ENCODE measurements at regions not wholly inside any gene's neighbourhood (a gene's known extent, or its start where the extent isn't known, plus 50 kb on each side); places are given as distances from the start of the nearest gene placed in this dataset.
"Not testable (repeated sequence)": the region's sequence is repeated elsewhere in the genome, so short reads cannot be mapped to it uniquely, and the experiment has no call there.

DNA sequence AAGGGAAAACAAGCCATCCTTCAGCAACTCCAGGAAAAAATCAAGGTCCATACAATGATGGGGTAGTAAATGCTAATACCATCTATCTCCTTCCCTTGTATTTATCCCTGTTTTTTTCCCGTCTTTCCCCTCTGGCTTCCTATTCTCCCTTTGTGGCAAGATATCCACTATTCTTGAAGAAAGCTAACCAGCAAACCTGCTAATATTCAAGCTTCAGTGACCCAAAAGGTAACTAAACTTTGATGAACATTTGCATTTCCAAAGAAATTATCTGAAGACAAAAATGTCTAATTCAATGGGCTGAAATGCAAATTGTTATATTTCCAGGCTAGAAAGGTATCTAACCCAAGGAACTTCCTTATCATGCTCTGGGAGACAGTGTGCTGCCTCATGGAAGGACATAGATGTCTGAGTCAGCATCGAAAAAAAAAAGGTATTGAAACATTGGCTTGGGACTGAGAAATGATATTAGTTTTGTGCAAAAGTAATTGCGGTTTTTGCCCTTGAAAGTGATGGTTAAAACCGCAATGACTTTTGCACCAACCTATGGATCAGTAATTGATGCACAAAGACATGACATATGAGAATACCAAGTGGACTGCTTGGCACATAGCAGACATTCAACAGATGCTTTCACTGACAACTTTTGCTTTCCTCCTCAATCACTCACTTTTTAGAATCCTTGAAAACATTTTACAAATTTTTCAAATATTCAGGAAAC is 63.7 kb upstream of the HNMT start:
- Mint-ChIP-seq H3K9me3 (no peaks in the 10 kb centered on the region), H3K36me3 (no peaks in the 10 kb centered on the region), H3K27ac (no peak overlapping the region)
- DNase-seq (ENCODE audit: low spot score in 2 of 2) (no peak), ATAC-seq (no peak)

GRCh38 chr2:137910641-137911040 is 53.6 kb upstream of the HNMT start:
- Mint-ChIP-seq H3K9me3 (no peaks in the 10 kb centered on the region), H3K36me3 (no peaks in the 10 kb centered on the region), H3K27ac (no peak overlapping the region)
- ATAC-seq (no peak), DNase-seq (ENCODE audit: low spot score in 2 of 2) (no peak)

- H3K9me3 Mint-ChIP-seq, result no peaks in the 10 kb centered on the region
- no peaks in the 10 kb centered on the region for H3K36me3 Mint-ChIP-seq
- ATAC-seq (no peak), DNase-seq (ENCODE audit: low spot score in 2 of 2) (no peak)
- no peak overlapping the region for H3K27ac Mint-ChIP-seq
Observed at GRCh38 chr2:137912371-137912770, 51.9 kb upstream of the HNMT start.

DNA sequence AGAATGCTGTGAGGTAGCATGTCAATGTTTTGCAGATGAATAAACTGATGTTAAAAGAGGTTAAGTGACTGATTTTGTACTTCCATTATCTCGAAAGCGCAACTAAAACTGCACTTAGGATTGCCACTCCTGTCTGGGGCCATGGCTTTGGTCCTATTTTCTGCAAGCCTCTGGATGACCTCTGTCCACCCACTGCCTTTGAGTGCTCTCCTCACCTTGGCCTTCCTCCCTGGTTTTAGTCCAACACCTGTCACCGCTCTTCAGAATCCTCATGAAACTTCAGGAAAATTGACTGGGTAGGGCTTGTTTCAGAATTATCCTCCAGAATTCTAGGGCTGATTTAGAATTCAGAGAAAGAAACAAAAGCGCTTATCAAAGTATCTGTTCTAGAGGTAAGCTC is 51.1 kb upstream of the HNMT start:
- H3K9me3 Mint-ChIP-seq, result no peaks in the 10 kb centered on the region
- no peak for DNase-seq (ENCODE audit: low spot score in 2 of 2)
- H3K36me3 Mint-ChIP-seq, result no peaks in the 10 kb centered on the region
- H3K27ac Mint-ChIP-seq, result no peak overlapping the region
- no peak for ATAC-seq

- not testable (repeated sequence) for H3K36me3 Mint-ChIP-seq; ATAC-seq; H3K27ac Mint-ChIP-seq; DNase-seq (ENCODE audit: low spot score in 2 of 2); H3K9me3 Mint-ChIP-seq
Observed at GRCh38 chr2:137913648-137914047, 50.6 kb upstream of the HNMT start.
